Endodermal cell (in vitro differentiated cells): ENCODE measurements at regions not wholly inside any gene's neighbourhood (a gene's known extent, or its start where the extent isn't known, plus 50 kb on each side); places are given as distances from the start of the nearest gene placed in this dataset.

Source experiments
- DNase-seq: peaks from one replicate; pipeline ENCODE4 v3.0.0-alpha.2; 2017
- H3K27ac ChIP-seq: 2 replicates; pipeline ENCODE4 v1.5.1; 2013; ENCODE audit warnings: mild to moderate bottlenecking, low read depth, low read length, moderate library complexity
- H3K27me3 ChIP-seq: 2 replicates; pipeline ENCODE4 v1.6.1; 2013; ENCODE audit warnings: mild to moderate bottlenecking, low read length, moderate library complexity; ENCODE audit not compliant: insufficient read depth, control insufficient read depth, poor library complexity, severe bottlenecking
- H3K36me3 ChIP-seq: 2 replicates; pipeline ENCODE4 v1.7.0; 2013; ENCODE audit warnings: mild to moderate bottlenecking, low read length, moderate library complexity; ENCODE audit not compliant: control insufficient read depth, insufficient read depth
- H3K4me1 ChIP-seq: one replicate; pipeline ENCODE4 v1.7.0; 2013; ENCODE audit warnings: low read length; ENCODE audit not compliant: control insufficient read depth, insufficient read depth
- H3K4me3 ChIP-seq: 2 replicates; pipeline ENCODE4 v1.5.1; 2013; ENCODE audit warnings: mild to moderate bottlenecking, low read length, moderate library complexity
- H3K9ac ChIP-seq: 2 replicates; pipeline ENCODE4 v1.6.1; 2013; ENCODE audit warnings: mild to moderate bottlenecking, low read length, moderate library complexity; ENCODE audit not compliant: poor library complexity, severe bottlenecking; ENCODE audit errors: extremely low read depth
- H3K9me3 ChIP-seq: 2 replicates; pipeline ENCODE4 v1.6.1; 2013; ENCODE audit warnings: mild to moderate bottlenecking, low read length, moderate library complexity; ENCODE audit not compliant: control insufficient read depth
- H3K27ac Mint-ChIP-seq: 2 replicates; pipeline ENCODE4 v1.8.0; 2020; ENCODE audit warnings: mixed read lengths
- H3K27me3 Mint-ChIP-seq: 2 replicates; pipeline ENCODE4 v1.8.0; 2021; ENCODE audit warnings: mild to moderate bottlenecking, mixed read lengths; ENCODE audit not compliant: insufficient read depth
- H3K36me3 Mint-ChIP-seq: 2 replicates; pipeline ENCODE4 v1.8.0; 2020; ENCODE audit warnings: low read depth, mixed read lengths
- H3K4me1 Mint-ChIP-seq: 2 replicates; pipeline ENCODE4 v1.8.0; 2020; ENCODE audit warnings: mixed read lengths
- H3K4me3 Mint-ChIP-seq: 2 replicates; pipeline ENCODE4 v1.8.0; 2020; ENCODE audit warnings: mild to moderate bottlenecking, moderate library complexity, mixed read lengths
- H3K9me3 Mint-ChIP-seq: 2 replicates; pipeline ENCODE4 v1.8.0; 2020; ENCODE audit warnings: mild to moderate bottlenecking, mixed read lengths
- CTCF ChIP-seq: fragments of 200-600 bp; sonication (generic); conservative IDR thresholded peaks from 2 replicates; pipeline ENCODE4 v1.5.0; 2021; ENCODE audit warnings: antibody characterized with exemption, mild to moderate bottlenecking
- WGBS, 2 experiments: methylation state at CpG; one replicate each; pipeline versions ENCODE4 v1.1.5 to v1.1.7; 2013; ENCODE audit warnings: missing lambda C conversion rate in 2 of 2, mixed read lengths in 1 of 2; ENCODE audit not compliant: insufficient coverage in 1 of 2, insufficient read length in 1 of 2; 5-methylcytosine and 5-hydroxymethylcytosine counted together

- H3K27ac ChIP-seq = no peak overlapping the region
- no peaks in the 10 kb centered on the region for H3K4me1 Mint-ChIP-seq
- H3K9ac ChIP-seq = no peak overlapping the region
- no peaks in the 10 kb centered on the region for H3K4me1 ChIP-seq
- H3K9me3 Mint-ChIP-seq = no peaks in the 10 kb centered on the region
- H3K36me3 Mint-ChIP-seq = no peaks in the 10 kb centered on the region
- H3K27me3 ChIP-seq = no peaks in the 10 kb centered on the region
- no peak for DNase-seq
- no peak overlapping the region for H3K4me3 Mint-ChIP-seq
- H3K27ac Mint-ChIP-seq = no peak overlapping the region
- TF ChIP-seq CTCF = no peak
- no peaks in the 10 kb centered on the region for H3K36me3 ChIP-seq
- no peak overlapping the region for H3K4me3 ChIP-seq
- H3K9me3 ChIP-seq = no peaks in the 10 kb centered on the region
- no peaks in the 10 kb centered on the region for H3K27me3 Mint-ChIP-seq
- 96 to 100% methylated on average over 5 to 9 of the region's 9 CpGs for WGBS, 2 experiments
These were observed 866.6 kb downstream of the SLC4A3 start for GRCh38 chr2:220493871-220494525.

GRCh38 chr2:220496513-220496912, 869.1 kb downstream of the SLC4A3 start:
- WGBS, 2 experiments = 87 to 94% methylated on average over 2 to 3 of the region's 3 CpGs

GRCh38 chr2:220499225-220499624, 871.8 kb downstream of the SLC4A3 start:
- H3K27ac ChIP-seq = no peak overlapping the region
- H3K27me3 ChIP-seq = no peaks in the 10 kb centered on the region
- H3K4me1 Mint-ChIP-seq = no peaks in the 10 kb centered on the region
- no peaks in the 10 kb centered on the region for H3K4me1 ChIP-seq
- H3K27ac Mint-ChIP-seq = no peak overlapping the region
- no peaks in the 10 kb centered on the region for H3K27me3 Mint-ChIP-seq
- no peak overlapping the region for H3K9ac ChIP-seq
- TF ChIP-seq CTCF = no peak
- no peaks in the 10 kb centered on the region for H3K9me3 ChIP-seq
- H3K4me3 ChIP-seq = no peak overlapping the region
- H3K36me3 ChIP-seq = no peaks in the 10 kb centered on the region
- peaks cover 5% of the 10 kb centered on the region for H3K9me3 Mint-ChIP-seq
- no peak overlapping the region for H3K4me3 Mint-ChIP-seq
- 80 to 90% methylated on average over 2 of the region's 2 CpGs for WGBS, 2 experiments
- no peaks in the 10 kb centered on the region for H3K36me3 Mint-ChIP-seq
- DNase-seq = peak; percentile 52

More at GRCh38 chr2:220496513-220496912, 869.1 kb downstream of the SLC4A3 start:
- DNase-seq = no peak
- H3K9ac ChIP-seq = no peak overlapping the region
- no peak overlapping the region for H3K4me3 ChIP-seq
- Mint-ChIP-seq H3K4me3 (no peak overlapping the region), H3K27ac (no peak overlapping the region), H3K9me3 (peaks cover 2% of the 10 kb centered on the region), H3K27me3 (no peaks in the 10 kb centered on the region), H3K36me3 (no peaks in the 10 kb centered on the region), H3K4me1 (no peaks in the 10 kb centered on the region)
- H3K4me1 ChIP-seq = no peaks in the 10 kb centered on the region
- TF ChIP-seq CTCF = no peak
- H3K36me3 ChIP-seq = no peaks in the 10 kb centered on the region
- H3K27me3 ChIP-seq = no peaks in the 10 kb centered on the region
- no peak overlapping the region for H3K27ac ChIP-seq
- H3K9me3 ChIP-seq = no peaks in the 10 kb centered on the region
